HG03442 (cell line): ENCODE measurements at regions not wholly inside any gene's neighbourhood (a gene's known extent, or its start where the extent isn't known, plus 50 kb on each side); places are given as distances from the start of the nearest gene placed in this dataset.
A peak's percentile ranks its signal among the peaks of the same experiment; 100 is the strongest.

Experiments
- ATAC-seq: cut with Tn5 transposase; IDR thresholded peaks from one replicate; pipeline ENCODE4 v1.9.1; 2021; ENCODE audit warnings: mild to moderate bottlenecking, moderate library complexity; ENCODE audit not compliant: unreplicated experiment

- ATAC-seq = no peak
Observed at GRCh38 chr14:76974365-76974764, 54.1 kb downstream of the IRF2BPL start.

GRCh38 chr14:76971549-76971948, 57.0 kb downstream of the IRF2BPL start:
- no peak for ATAC-seq

- no peak for ATAC-seq
Observed at GRCh38 chr14:76968621-76969063, 59.9 kb downstream of the IRF2BPL start.

- ATAC-seq = no peak
Observed at GRCh38 chr14:76967788-76968187, 60.7 kb downstream of the IRF2BPL start.

- ATAC-seq = no peak
Observed at GRCh38 chr14:76965232-76965631, 63.3 kb downstream of the IRF2BPL start.

- no peak for ATAC-seq
Observed at GRCh38 chr14:76964695-76965094, 63.8 kb downstream of the IRF2BPL start.

GRCh38 chr14:76963372-76963771, 65.1 kb downstream of the IRF2BPL start:
- no peak for ATAC-seq

GRCh38 chr14:76962303-76962660, 66.2 kb downstream of the IRF2BPL start:
- no peak for ATAC-seq

- peak; percentile 79 for ATAC-seq
Observed at GRCh38 chr14:76961631-76962302, 66.7 kb downstream of the IRF2BPL start.

- ATAC-seq = peak; percentile 42
Observed at GRCh38 chr14:76958980-76959710, 69.4 kb downstream of the IRF2BPL start.

- no peak for ATAC-seq
Observed at GRCh38 chr14:76958020-76958979, 70.2 kb downstream of the IRF2BPL start.

- ATAC-seq = no peak
Observed at GRCh38 chr14:76957224-76957891, 71.2 kb downstream of the IRF2BPL start.

- peak; percentile 36 for ATAC-seq
Observed at GRCh38 chr14:76956316-76957090, 72.0 kb downstream of the IRF2BPL start.

- ATAC-seq = peak; percentile 25
Observed at GRCh38 chr14:76955575-76956315, 72.8 kb downstream of the IRF2BPL start.

- no peak for ATAC-seq
Observed at GRCh38 chr14:76954394-76955190, 73.9 kb downstream of the IRF2BPL start.

GRCh38 chr14:76953311-76953945, 75.1 kb downstream of the IRF2BPL start:
- ATAC-seq = no peak

- ATAC-seq = no peak
Observed at GRCh38 chr14:76951166-76951565, 77.3 kb downstream of the IRF2BPL start.
